Panc1 (cell line): ENCODE measurements at regions not wholly inside any gene's neighbourhood (a gene's known extent, or its start where the extent isn't known, plus 50 kb on each side); places are given as distances from the start of the nearest gene placed in this dataset.

Source experiments
- CTCF ChIP-seq: fragments of 450-650 bp; IDR thresholded peaks from 2 replicates; pipeline ENCODE4 v1.5.1; 2017; ENCODE audit warnings: mild to moderate bottlenecking
- POLR2AphosphoS5 ChIP-seq: IDR thresholded peaks from 2 replicates; pipeline ENCODE4 v1.6.1; 2012; ENCODE audit warnings: mild to moderate bottlenecking, low read depth, low read length, moderate library complexity
- SIN3A ChIP-seq: IDR thresholded peaks from 2 replicates; pipeline ENCODE4 v1.6.1; 2012; ENCODE audit warnings: low read depth, mild to moderate bottlenecking, low read length, moderate library complexity, borderline replicate concordance; ENCODE audit not compliant: insufficient read depth
- TCF7L2 ChIP-seq: IDR thresholded peaks from 2 replicates; pipeline ENCODE4 v1.6.1; 2011; ENCODE audit warnings: mild to moderate bottlenecking, low read depth, low read length, inconsistent platforms

- TF ChIP-seq CTCF, result no peak
- TF ChIP-seq POLR2AphosphoS5, result no peak
- no peak for TF ChIP-seq SIN3A
- no peak for TF ChIP-seq TCF7L2
Observed at GRCh38 chr9:111250875-111251842, 78.9 kb downstream of the OR2K2 start.
